ENCODE measurements at regions not wholly inside any gene's neighbourhood (a gene's known extent, or its start where the extent isn't known, plus 50 kb on each side); places are given as distances from the start of the nearest gene placed in this dataset.
A peak's percentile ranks its signal among the peaks of the same experiment; 100 is the strongest.
"Not testable (repeated sequence)": the region's sequence is repeated elsewhere in the genome, so short reads cannot be mapped to it uniquely, and the experiment has no call there.

DNA sequence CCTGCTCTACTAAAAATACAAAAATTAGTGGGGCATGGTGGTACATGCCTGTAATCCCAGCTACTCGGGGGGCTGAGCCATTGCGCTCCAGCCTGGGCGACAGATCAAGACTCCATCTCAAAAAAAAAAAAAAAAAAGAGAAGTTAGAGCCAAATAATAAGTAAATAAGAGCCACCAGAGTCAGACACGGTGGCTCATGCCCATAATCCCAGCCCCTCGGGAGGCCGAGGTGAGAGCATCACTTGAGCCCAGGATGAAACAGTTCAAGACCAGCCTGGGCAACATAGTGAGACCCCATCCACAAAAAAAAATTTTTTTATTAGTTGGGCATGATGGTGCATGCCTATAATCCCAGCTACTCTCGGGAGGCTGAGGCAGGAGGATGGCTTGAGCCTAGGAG, 85.8 kb upstream of the LARP1 start:
- no peaks in the 10 kb centered on the region for H3K27me3 Mint-ChIP-seq
- peaks cover 6% of the 10 kb centered on the region for H3K9me3 Mint-ChIP-seq
- H3K4me1 Mint-ChIP-seq, result no peaks in the 10 kb centered on the region
- H3K36me3 Mint-ChIP-seq, result peaks cover 9% of the 10 kb centered on the region
- H3K27ac Mint-ChIP-seq, result no peak overlapping the region
- no peak overlapping the region for H3K4me3 Mint-ChIP-seq

DNA sequence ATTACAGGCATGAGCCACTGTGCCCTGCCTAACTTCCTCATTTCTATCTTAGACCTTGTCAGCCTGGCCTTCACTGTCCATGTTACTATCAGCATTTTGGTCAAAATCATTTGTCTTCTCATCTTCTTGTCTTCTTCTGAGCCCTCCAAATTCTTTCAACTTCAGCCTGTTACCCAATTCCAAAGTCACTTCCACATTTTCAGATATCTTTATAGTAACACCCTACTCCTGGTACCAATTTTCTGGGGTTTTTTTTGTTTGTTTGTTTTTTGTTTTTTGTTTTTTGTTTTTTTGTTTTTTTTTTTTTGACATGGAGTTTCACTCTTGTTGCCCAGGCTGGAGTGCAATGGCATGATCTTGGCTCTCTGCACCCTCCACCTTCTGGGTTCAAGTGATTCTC, 90.3 kb upstream of the LARP1 start:
- no peak overlapping the region for H3K4me3 Mint-ChIP-seq
- peaks cover 9% of the 10 kb centered on the region for H3K36me3 Mint-ChIP-seq
- no peaks in the 10 kb centered on the region for H3K4me1 Mint-ChIP-seq
- no peaks in the 10 kb centered on the region for H3K27me3 Mint-ChIP-seq
- no peak overlapping the region for H3K27ac Mint-ChIP-seq
- H3K9me3 Mint-ChIP-seq, result peaks cover 10% of the 10 kb centered on the region

DNA sequence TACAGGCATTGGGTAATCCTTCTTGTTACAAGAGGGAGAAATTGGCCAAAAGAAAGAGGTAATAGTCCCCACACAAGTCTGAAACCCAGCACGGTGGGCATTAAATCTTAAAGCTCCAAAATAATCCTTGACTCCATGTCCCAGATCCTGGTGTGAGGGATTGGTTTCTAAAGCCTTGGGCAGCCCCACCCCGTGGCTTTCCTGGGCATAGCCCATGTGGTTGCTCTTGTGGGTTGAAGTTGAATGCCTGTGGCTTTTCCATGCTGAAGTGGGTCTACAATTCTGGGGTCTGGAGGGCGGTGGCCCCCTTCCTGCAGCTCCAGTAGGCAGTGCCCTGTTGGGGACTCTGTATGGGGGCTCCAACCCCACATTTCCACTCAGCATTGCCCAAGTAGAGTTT, 91.8 kb upstream of the LARP1 start:
- Mint-ChIP-seq H3K36me3 (peaks cover 9% of the 10 kb centered on the region), H3K27me3 (no peaks in the 10 kb centered on the region)

DNA sequence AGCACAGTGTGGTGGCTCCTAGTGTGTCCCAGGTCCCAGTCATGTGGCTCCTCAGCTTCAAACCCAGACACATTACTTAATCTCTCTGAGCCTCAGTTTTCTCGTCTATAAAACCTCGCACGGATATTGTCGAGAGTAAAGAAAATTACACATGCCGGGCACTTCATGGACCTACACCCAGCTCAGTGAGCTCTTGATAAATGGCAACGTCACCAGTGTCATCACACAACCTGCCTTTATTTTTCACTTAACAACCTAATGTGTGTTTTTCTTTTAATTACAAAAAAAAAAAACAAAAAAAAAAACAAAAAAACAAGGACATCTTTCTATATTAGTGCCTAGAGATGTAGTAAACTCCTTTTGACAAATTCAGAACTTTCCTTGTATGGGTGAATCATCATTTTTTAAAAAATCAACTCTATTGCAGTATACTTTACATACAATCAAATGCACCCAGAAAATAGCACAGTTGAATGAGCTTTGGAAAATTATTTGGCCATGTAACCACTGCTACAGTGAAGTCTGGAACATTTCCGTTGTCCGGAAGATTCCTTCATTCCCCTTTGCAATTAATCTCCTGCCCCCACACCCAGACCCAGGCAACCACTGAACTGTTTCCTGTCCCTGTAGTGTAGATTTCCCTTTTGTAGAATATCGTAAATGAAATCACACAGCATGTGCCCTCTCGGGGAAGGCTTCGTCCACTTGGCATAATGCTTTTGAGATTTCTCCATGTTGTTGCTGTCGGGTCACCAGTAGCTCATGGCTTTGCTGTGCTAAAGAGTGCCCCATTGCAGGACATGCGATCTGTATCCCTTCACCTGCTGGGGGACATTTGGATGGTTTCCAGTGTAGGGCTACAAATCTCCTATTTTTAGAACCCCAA, 100.4 kb upstream of the LARP1 start:
- H3K4me3 Mint-ChIP-seq, result no peak overlapping the region
- H3K9me3 Mint-ChIP-seq, result no peaks in the 10 kb centered on the region
- H3K4me1 Mint-ChIP-seq, result peaks cover 5% of the 10 kb centered on the region
- H3K27me3 Mint-ChIP-seq, result no peaks in the 10 kb centered on the region
- H3K36me3 Mint-ChIP-seq, result no peaks in the 10 kb centered on the region
- H3K27ac Mint-ChIP-seq, result no peak overlapping the region

More for the DNA sequence above, 91.8 kb upstream of the LARP1 start:
- no peaks in the 10 kb centered on the region for H3K4me1 Mint-ChIP-seq
- peaks cover 5% of the 10 kb centered on the region for H3K9me3 Mint-ChIP-seq
- H3K27ac Mint-ChIP-seq, result no peak overlapping the region
- no peak overlapping the region for H3K4me3 Mint-ChIP-seq

DNA sequence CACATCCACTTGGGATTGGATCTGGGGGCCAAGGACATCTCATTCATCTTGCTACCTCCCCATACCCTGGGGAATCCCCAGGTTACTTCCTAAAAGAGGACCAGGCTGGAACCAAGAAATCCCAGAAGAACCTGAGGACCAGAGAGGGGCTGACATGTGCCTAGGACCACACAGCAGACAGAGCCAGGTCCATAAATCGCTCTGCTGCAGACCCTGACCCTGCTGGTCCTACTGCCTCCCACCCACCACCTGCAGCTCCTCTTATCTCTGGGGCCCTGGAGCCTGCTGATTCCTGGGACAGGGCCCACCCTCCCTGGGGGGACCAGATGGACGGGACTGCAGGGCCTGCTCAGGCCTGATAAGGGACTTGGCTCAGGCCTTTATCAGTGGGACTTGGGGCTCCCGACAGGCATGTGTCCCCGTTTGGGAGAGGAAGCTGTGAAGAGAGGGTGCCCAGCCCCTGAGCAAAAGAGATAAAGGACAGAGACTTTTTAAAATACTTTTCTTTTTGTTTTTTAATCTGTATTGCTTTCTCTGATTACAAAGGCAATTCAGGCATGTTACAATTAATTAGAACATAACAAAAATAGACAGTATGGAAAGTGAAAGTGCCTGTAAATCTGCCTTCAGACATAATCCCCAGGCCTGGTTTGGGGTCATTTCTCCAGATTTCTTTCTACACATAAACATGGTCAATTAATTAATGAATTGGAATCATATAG, 101.3 kb upstream of the LARP1 start:
- no peak overlapping the region for H3K4me3 Mint-ChIP-seq
- H3K9me3 Mint-ChIP-seq, result no peaks in the 10 kb centered on the region

DNA sequence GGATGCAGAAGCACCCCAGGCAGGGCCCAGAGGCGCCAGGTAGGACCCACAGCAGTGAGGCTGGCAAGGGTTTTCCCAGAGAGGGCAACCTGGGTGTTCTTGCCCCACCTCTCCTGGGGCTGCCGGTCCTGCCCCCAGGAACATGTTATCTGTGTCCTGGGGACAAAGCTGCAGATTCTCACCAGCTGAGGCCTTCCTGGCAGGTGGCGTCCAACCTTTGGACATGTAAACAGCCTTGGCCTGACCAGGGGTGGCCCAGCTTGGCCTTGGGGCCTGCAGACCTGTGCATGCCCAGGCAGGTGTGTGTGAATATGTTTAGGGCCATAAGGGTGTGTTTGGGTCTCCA, 101.8 kb upstream of the LARP1 start:
- no peaks in the 10 kb centered on the region for H3K9me3 Mint-ChIP-seq
- no peaks in the 10 kb centered on the region for H3K36me3 Mint-ChIP-seq
- peaks cover 5% of the 10 kb centered on the region for H3K4me1 Mint-ChIP-seq
- H3K4me3 Mint-ChIP-seq, result no peak overlapping the region
- peaks cover 2% of the 10 kb centered on the region for H3K27me3 Mint-ChIP-seq
- no peak overlapping the region for H3K27ac Mint-ChIP-seq

More for the DNA sequence above, 101.3 kb upstream of the LARP1 start:
- Mint-ChIP-seq H3K36me3 (no peaks in the 10 kb centered on the region), H3K27ac (no peak overlapping the region), H3K27me3 (no peaks in the 10 kb centered on the region), H3K4me1 (peaks cover 5% of the 10 kb centered on the region)

DNA sequence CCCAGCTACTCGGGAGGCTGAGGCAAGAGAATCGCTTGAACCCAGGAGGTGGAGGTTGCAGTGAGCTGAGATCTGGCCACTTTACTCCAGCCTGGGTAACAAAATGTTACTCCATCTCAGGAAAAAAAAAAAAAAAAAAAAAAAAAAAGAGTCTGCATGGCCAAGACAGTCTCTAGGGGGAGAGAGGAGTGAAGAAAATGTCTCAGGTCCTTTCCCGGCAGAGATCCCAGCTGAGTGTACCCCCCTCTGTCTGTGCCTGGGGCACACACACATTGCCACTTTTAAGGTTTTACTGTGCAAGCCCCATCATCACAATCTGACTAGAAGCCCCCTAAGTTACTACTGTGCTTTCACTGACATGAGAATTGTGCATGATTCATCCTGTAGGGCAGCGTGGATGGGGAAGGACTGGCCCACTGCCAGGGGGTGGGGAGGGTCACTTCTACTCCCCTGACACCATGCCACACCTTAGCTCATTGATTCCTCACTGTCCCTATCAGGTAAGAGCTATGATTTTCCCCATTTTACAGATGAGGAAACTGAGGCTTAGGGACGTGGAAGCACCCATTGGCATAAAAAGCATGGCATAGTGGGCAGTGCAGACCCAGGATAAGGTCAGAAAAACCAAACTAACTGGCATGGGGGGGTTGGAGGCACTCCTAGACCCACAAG, 102.3 kb upstream of the LARP1 start:
- Mint-ChIP-seq H3K9me3 (no peaks in the 10 kb centered on the region), H3K4me1 (peaks cover 7% of the 10 kb centered on the region), H3K4me3 (no peak overlapping the region), H3K27ac (no peak overlapping the region), H3K36me3 (no peaks in the 10 kb centered on the region), H3K27me3 (peaks cover 3% of the 10 kb centered on the region)

DNA sequence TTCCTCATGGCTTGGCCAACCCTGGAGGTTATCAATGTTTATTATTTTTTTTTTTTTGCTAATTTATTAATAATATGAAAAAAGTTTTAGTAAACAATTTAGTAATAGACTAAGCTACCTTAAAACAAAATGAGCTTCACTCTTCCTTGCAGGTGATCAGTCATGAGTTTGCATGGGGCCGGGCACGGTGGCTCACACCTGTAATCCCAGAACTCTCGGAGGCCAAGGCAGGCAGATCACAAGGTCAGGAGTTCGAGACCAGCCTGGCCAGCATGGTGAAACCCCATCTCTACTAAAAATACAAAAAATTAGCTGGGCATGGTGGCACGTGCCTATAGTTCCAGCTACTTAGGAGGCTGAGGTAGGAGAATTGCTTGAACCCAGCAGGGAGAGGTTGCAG, 103.4 kb upstream of the LARP1 start:
- H3K27ac Mint-ChIP-seq, H3K4me3 Mint-ChIP-seq, H3K36me3 Mint-ChIP-seq, H3K9me3 Mint-ChIP-seq: not testable (repeated sequence)
- H3K27me3 Mint-ChIP-seq, result peaks cover 12% of the 10 kb centered on the region
- peaks cover 17% of the 10 kb centered on the region for H3K4me1 Mint-ChIP-seq

DNA sequence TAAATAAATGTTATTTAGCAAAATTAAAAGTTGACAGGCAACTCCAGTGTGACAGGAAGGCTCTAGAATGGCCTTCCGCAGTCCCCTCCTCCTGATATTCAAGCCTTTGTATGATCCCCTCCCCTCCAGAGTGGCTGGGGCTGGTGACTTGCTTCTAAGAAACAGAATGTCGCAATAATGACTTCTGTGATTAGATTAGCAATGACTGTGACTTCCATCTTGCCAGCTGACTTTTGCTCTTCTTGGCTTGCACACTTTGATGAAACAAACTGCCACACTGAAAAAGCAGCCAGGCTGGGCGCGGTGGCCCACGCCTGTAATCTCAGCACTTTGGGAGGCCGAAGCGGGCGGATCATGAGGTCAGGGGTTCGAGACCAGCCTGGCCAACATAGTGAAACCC, 106.5 kb upstream of the LARP1 start:
- H3K36me3 Mint-ChIP-seq, result peaks cover under 1% of the 10 kb centered on the region
- H3K27ac Mint-ChIP-seq, result no peak overlapping the region
- H3K4me3 Mint-ChIP-seq, result no peak overlapping the region
- peaks cover 16% of the 10 kb centered on the region for H3K4me1 Mint-ChIP-seq
- H3K9me3 Mint-ChIP-seq, result peaks cover 2% of the 10 kb centered on the region
- H3K27me3 Mint-ChIP-seq, result peaks cover 14% of the 10 kb centered on the region

DNA sequence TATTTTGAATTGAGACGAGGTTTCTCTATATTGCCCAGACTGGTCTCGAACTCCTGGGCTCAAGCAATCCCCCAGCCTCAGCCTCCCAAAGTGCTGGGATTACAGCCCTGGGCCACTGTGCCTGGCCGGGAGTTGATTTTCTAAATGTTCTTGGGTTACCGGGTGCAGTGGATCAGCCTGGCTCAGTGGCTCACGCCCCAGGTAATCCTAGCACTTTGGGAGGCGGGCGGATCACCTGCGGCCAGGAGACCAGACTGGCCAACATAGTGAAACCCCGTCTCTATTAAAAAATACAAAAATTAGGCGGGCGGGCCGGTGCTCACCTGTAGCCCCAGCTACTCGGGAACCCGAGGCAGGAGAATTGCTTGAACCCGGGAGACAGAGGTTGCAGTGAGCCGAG, 106.9 kb upstream of the LARP1 start:
- H3K4me3 Mint-ChIP-seq, result no peak overlapping the region
- peaks cover 16% of the 10 kb centered on the region for H3K4me1 Mint-ChIP-seq
- peaks cover 14% of the 10 kb centered on the region for H3K27me3 Mint-ChIP-seq
- peaks cover 5% of the 10 kb centered on the region for H3K36me3 Mint-ChIP-seq
- no peak overlapping the region for H3K27ac Mint-ChIP-seq
- peaks cover 6% of the 10 kb centered on the region for H3K9me3 Mint-ChIP-seq

DNA sequence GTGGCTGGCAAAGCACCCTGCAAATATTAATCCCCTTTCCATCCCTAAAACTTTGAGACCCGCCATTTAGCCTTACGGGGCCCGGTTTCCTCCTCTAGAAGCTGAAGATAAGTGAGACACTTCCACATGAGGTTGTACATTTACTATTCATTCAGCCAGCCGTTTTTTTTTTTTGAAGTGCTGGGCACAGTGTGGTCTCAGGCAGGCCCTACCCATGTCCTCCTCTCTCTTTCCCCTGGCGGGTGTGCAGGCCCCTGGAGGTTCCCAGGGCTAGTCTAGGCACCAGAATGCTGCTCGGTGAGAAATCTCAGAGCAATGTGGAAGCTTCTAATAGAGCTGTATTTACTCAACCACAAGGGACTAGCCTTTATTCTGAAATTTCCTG, 107.4 kb upstream of the LARP1 start:
- Mint-ChIP-seq H3K36me3 (peaks cover 6% of the 10 kb centered on the region), H3K27me3 (peaks cover 14% of the 10 kb centered on the region), H3K27ac (no peak overlapping the region), H3K9me3 (peaks cover 10% of the 10 kb centered on the region), H3K4me3 (peak overlapping the region; percentile 88), H3K4me1 (peaks cover 16% of the 10 kb centered on the region)

DNA sequence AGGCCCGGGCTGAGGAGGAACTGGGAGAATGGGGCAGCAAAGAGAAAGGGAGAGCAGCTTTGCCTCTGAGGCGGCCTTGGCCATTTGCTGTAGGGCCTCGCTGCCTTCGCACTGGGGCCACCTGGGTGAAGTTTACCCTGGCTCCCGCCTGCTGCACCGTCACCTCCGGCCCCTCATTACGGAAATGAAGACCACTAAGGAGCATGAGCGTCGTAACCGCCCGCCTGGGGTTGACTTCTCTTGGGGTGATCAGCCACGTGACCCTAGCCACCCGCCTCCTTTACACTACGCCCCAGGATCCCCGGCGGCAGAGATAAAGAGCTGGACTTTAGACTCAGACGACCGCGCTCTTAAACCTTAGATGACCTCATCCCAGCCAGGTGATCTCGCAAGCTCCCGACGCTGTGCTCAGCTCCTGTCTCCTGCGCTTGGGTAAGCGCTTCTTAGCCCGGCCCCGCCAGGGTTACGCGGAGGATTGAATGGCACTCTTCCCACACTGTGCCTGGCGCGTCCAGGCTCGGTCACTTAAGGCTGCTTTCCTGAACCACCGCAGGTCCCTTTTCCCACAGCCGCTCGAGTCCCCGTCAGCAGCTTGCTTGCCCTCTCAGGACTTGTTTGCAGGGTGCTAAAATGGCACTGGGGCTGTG, 107.9 kb upstream of the LARP1 start:
- Mint-ChIP-seq H3K4me3 (peak overlapping the region; percentile 88), H3K27me3 (peaks cover 14% of the 10 kb centered on the region), H3K27ac (peak overlapping the region; percentile 74), H3K9me3 (peaks cover 10% of the 10 kb centered on the region), H3K36me3 (peaks cover 6% of the 10 kb centered on the region), H3K4me1 (peaks cover 16% of the 10 kb centered on the region)

DNA sequence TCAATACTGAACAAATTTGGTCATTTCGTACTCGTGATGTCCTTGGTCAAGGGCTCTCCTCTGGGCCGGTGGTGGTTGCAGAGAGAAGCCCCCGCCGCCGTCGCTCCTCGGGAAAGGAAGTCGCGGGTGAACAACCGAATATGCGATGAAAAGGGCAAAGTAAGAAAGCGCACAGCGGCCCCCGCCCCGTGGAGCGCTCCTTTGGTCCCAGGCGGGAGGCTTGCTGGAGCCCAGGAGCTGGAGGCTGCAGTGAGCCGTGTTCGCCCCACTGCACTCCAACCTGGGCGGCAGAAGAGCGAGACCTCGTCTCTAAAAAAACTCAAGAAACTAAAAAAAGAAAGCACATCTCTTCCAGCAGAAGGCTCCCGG, 108.4 kb upstream of the LARP1 start:
- no peak overlapping the region for H3K27ac Mint-ChIP-seq
- peaks cover 10% of the 10 kb centered on the region for H3K9me3 Mint-ChIP-seq
- H3K4me3 Mint-ChIP-seq, result peak overlapping the region; percentile 88
- H3K4me1 Mint-ChIP-seq, result peaks cover 16% of the 10 kb centered on the region
- peaks cover 14% of the 10 kb centered on the region for H3K27me3 Mint-ChIP-seq
- peaks cover 6% of the 10 kb centered on the region for H3K36me3 Mint-ChIP-seq

DNA sequence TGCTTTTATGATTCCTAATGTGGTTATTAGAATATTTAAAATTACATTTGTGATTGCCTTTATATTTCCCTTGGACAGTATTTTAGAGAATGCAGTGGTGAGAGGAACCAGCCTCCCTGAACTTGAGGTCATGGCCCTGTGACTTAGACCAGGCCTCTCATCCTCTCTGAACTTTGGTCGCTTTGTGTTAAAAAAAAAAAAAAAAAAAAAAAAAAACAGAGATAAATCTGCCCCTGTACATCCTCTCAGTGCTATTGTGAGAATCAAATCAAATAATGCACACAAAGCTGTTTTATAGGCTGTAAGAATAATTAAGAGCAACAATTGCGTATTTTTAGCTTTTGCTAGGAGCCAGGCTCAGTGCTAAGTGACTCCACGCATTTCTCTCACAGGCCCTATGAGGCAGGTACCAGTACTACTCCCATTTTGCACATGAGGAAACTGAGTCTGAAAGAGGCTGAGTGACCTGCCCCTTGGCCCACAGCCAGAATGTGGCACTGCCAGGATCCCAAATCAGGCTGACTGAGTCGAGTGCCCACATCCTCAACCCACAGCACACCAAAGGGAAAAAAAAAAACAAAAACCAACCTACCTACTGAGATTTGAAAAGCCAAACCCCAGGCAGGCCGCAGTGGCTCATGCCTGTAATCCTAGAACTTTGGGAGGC, 110.3 kb upstream of the LARP1 start:
- Mint-ChIP-seq H3K27me3 (peaks cover 14% of the 10 kb centered on the region), H3K36me3 (peaks cover 6% of the 10 kb centered on the region), H3K4me3 (no peak overlapping the region), H3K9me3 (peaks cover 10% of the 10 kb centered on the region), H3K4me1 (peaks cover 16% of the 10 kb centered on the region), H3K27ac (no peak overlapping the region)

Measured in activated naive CD4-positive, alpha-beta T cell treated with anti-CD3 and anti-CD28 coated beads, Interleukin-2, amount 50 U/mL, for 24 hours (primary cell).